ENCODE measurements at regions not wholly inside any gene's neighbourhood (a gene's known extent, or its start where the extent isn't known, plus 50 kb on each side); places are given as distances from the start of the nearest gene placed in this dataset.

DNA sequence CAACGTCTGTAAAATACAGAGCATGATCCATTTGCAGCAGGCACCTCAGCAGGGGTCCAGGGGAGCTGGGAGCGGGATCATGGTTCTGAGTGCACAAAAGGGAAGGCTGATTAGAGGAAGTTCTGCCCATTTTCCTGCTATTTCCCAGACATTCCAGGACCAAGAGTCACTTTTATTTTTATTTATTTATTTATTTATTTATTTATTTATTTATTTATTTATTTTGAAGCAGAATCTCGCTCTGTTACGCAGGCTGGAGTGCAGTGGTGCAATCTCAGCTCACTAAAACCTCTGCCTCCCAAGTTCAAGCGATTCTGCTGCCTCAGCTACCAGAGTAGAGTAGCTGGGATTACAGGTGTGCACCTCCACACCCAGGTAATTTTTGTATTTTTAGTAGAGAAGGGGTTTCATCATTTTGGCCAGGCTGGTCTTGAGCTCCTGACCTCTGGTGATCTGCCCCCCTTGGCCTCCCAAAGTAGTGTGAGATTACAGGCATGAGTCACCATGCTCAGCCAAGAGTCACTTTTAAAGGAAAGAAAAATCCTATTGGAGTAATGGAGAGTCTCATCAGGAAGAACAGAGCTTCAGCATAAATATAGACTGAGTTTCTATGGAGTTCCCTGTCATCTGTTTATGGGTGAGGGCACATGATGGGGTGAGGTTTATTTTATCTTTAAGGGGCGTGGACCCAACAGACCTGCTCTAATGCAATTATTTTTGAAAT is 355.2 kb downstream of the HAPSTR1 start:
- no peaks in the 10 kb centered on the region for H3K4me1 Mint-ChIP-seq
- TF ChIP-seq, protein P1, sequence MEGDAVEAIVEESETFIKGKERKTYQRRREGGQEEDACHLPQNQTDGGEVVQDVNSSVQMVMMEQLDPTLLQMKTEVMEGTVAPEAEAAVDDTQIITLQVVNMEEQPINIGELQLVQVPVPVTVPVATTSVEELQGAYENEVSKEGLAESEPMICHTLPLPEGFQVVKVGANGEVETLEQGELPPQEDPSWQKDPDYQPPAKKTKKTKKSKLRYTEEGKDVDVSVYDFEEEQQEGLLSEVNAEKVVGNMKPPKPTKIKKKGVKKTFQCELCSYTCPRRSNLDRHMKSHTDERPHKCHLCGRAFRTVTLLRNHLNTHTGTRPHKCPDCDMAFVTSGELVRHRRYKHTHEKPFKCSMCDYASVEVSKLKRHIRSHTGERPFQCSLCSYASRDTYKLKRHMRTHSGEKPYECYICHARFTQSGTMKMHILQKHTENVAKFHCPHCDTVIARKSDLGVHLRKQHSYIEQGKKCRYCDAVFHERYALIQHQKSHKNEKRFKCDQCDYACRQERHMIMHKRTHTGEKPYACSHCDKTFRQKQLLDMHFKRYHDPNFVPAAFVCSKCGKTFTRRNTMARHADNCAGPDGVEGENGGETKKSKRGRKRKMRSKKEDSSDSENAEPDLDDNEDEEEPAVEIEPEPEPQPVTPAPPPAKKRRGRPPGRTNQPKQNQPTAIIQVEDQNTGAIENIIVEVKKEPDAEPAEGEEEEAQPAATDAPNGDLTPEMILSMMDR (IDR thresholded peaks at IDR 0.05), result no peak
- H3K9me3 Mint-ChIP-seq, result peaks cover 13 to 14% of the 10 kb centered on the region in 2 donors
- Histone ChIP-seq H3K4me3 (ENCODE audit: low read length) (no peak overlapping the region), H3K27me3 (ENCODE audit: control insufficient read depth, insufficient read depth, low read length) (no peaks in the 10 kb centered on the region), H3K36me3 (ENCODE audit: control insufficient read depth, insufficient read depth, low read length) (no peaks in the 10 kb centered on the region), H3K27ac (ENCODE audit: low read length) (no peak overlapping the region), H3K9me3 (ENCODE audit: control insufficient read depth, insufficient read depth, low read length) (no peaks in the 10 kb centered on the region), H3K4me1 (ENCODE audit: control insufficient read depth, insufficient read depth, low read length) (no peaks in the 10 kb centered on the region)
- H3K36me3 Mint-ChIP-seq, result no peaks in the 10 kb centered on the region
- H3K4me3 Mint-ChIP-seq, result no peak overlapping the region
- H3K27me3 Mint-ChIP-seq (ENCODE audit: low read depth in 2 of 2), result no peaks in the 10 kb centered on the region
- ATAC-seq (no peak), DNase-seq (no peak)
- WGBS (ENCODE audit: insufficient coverage), result 55% methylated on average over 4 of the region's 6 CpGs
- intact Hi-C loops (cut with micrococcal nuclease), result no loop called here
- H3K27ac Mint-ChIP-seq, result no peak overlapping the region

DNA sequence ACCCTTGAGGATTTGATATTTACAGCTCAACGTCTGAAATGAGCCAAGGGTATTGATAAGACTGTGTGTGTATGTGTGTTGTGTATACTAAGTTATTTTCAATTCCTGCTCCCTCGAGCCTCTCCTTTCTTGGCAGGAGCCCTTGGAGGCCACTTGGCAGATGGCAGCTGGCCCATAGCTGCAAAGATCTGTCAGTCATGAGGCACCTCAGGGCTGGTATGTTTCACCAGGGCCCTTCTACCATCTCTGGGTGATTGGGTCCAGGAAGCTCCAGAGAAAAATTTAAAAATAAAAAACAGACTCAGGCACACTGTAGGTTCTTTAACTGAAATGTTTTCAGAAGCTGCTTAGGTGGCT is 355.7 kb downstream of the HAPSTR1 start:
- Mint-ChIP-seq H3K27me3 (ENCODE audit: low read depth in 2 of 2) (no peaks in the 10 kb centered on the region), H3K9me3 (peaks cover 13 to 14% of the 10 kb centered on the region in 2 donors), H3K27ac (no peak overlapping the region), H3K4me3 (no peak overlapping the region), H3K36me3 (no peaks in the 10 kb centered on the region), H3K4me1 (no peaks in the 10 kb centered on the region)
- H3K27ac ChIP-seq (ENCODE audit: low read length), result no peak overlapping the region
- TF ChIP-seq, protein P1 (IDR thresholded peaks at IDR 0.05), result no peak
- H3K36me3 ChIP-seq (ENCODE audit: control insufficient read depth, insufficient read depth, low read length), result no peaks in the 10 kb centered on the region
- H3K4me1 ChIP-seq (ENCODE audit: control insufficient read depth, insufficient read depth, low read length), result no peaks in the 10 kb centered on the region
- intact Hi-C loops (cut with micrococcal nuclease), result no loop called here
- no peaks in the 10 kb centered on the region for H3K9me3 ChIP-seq (ENCODE audit: control insufficient read depth, insufficient read depth, low read length)
- H3K4me3 ChIP-seq (ENCODE audit: low read length), result no peak overlapping the region
- no peak for ATAC-seq
- WGBS (ENCODE audit: insufficient coverage), result 67% methylated on average over 2 of the region's 2 CpGs
- no peaks in the 10 kb centered on the region for H3K27me3 ChIP-seq (ENCODE audit: control insufficient read depth, insufficient read depth, low read length)
- no peak for DNase-seq

DNA sequence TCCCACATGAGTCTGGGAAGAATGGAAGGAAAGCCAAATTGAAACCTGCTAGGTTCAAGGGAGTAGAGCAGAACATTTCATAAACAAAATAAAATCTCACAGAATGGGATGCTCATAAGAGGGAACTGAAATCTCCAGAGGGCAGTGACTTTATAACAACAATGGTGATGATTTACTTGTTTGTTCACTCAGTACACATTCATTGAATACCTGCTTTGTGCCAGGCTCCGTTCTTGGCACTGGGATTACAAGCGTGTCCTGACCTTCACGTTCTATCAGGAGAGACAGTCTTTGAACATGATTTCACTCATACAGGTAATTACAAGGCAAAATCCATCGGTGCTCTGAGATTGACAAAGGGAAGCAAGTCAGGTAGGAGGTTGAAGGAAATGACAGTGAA is 356.3 kb downstream of the HAPSTR1 start:
- H3K27ac ChIP-seq (ENCODE audit: low read length), result no peak overlapping the region
- no peaks in the 10 kb centered on the region for H3K36me3 Mint-ChIP-seq
- ATAC-seq (no peak), DNase-seq (no peak)
- H3K27me3 ChIP-seq (ENCODE audit: control insufficient read depth, insufficient read depth, low read length), result no peaks in the 10 kb centered on the region
- no peaks in the 10 kb centered on the region for H3K36me3 ChIP-seq (ENCODE audit: control insufficient read depth, insufficient read depth, low read length)
- H3K4me3 ChIP-seq (ENCODE audit: low read length), result no peak overlapping the region
- H3K27me3 Mint-ChIP-seq (ENCODE audit: low read depth in 2 of 2), result no peaks in the 10 kb centered on the region
- WGBS (ENCODE audit: insufficient coverage), result 81% methylated on average over 4 of the region's 4 CpGs
- no peaks in the 10 kb centered on the region for H3K9me3 ChIP-seq (ENCODE audit: control insufficient read depth, insufficient read depth, low read length)
- peaks cover 13 to 14% of the 10 kb centered on the region in 2 donors for H3K9me3 Mint-ChIP-seq
- no peak overlapping the region for H3K27ac Mint-ChIP-seq
- H3K4me3 Mint-ChIP-seq, result no peak overlapping the region
- TF ChIP-seq, protein P1 (IDR thresholded peaks at IDR 0.05), result no peak
- no peaks in the 10 kb centered on the region for H3K4me1 ChIP-seq (ENCODE audit: control insufficient read depth, insufficient read depth, low read length)
- no peaks in the 10 kb centered on the region for H3K4me1 Mint-ChIP-seq
- intact Hi-C loops (cut with micrococcal nuclease), result no loop called here

DNA sequence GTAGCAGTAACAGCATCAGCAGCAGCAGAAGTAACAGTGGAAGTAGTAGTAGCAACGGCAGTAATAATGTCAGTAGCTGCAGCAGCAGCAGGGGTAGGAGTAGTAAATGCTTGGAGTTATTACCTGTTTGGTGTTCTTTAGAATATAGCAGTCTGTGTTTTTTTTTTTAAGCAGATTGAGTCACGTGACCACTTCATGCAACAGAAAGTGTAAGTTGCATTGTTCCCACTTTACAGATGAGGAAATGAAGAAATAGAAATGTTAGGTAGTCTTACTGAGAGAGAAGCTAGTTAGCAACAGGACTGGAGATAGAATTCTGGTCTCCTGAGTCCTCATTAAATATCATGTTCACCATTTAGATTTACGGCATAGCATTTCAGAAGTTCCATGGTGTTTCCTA is 358.2 kb downstream of the HAPSTR1 start:
- no peaks in the 10 kb centered on the region for H3K27me3 ChIP-seq (ENCODE audit: control insufficient read depth, insufficient read depth, low read length)
- H3K36me3 ChIP-seq (ENCODE audit: control insufficient read depth, insufficient read depth, low read length), result no peaks in the 10 kb centered on the region
- H3K4me1 ChIP-seq (ENCODE audit: control insufficient read depth, insufficient read depth, low read length), result no peaks in the 10 kb centered on the region
- H3K4me3 ChIP-seq (ENCODE audit: low read length), result no peak overlapping the region
- no peak for ATAC-seq
- H3K9me3 Mint-ChIP-seq, result peaks cover 15 to 17% of the 10 kb centered on the region in 2 donors
- H3K36me3 Mint-ChIP-seq, result no peaks in the 10 kb centered on the region
- TF ChIP-seq, protein P1 (IDR thresholded peaks at IDR 0.05), result no peak
- peaks cover 0 to 4% of the 10 kb centered on the region in 2 donors for H3K27me3 Mint-ChIP-seq (ENCODE audit: low read depth in 2 of 2)
- 77% methylated on average over 3 of the region's 3 CpGs for WGBS (ENCODE audit: insufficient coverage)
- intact Hi-C loops (cut with micrococcal nuclease), result no loop called here
- H3K9me3 ChIP-seq (ENCODE audit: control insufficient read depth, insufficient read depth, low read length), result no peaks in the 10 kb centered on the region
- H3K4me1 Mint-ChIP-seq, result no peaks in the 10 kb centered on the region
- H3K27ac ChIP-seq (ENCODE audit: low read length), result no peak overlapping the region
- no peak overlapping the region for H3K27ac Mint-ChIP-seq
- H3K4me3 Mint-ChIP-seq, result no peak overlapping the region
- no peak for DNase-seq
